Activated CD8-positive, alpha-beta memory T cell treated with anti-CD3 and anti-CD28 coated beads for 24 hours (primary cell): ENCODE measurements at regions not wholly inside any gene's neighbourhood (a gene's known extent, or its start where the extent isn't known, plus 50 kb on each side); places are given as distances from the start of the nearest gene placed in this dataset.
"Not testable (repeated sequence)": the region's sequence is repeated elsewhere in the genome, so short reads cannot be mapped to it uniquely, and the experiment has no call there.

Experiments used
- DNase-seq: peaks from one replicate; pipeline ENCODE4 v3.0.0-alpha.2; 2020

DNA sequence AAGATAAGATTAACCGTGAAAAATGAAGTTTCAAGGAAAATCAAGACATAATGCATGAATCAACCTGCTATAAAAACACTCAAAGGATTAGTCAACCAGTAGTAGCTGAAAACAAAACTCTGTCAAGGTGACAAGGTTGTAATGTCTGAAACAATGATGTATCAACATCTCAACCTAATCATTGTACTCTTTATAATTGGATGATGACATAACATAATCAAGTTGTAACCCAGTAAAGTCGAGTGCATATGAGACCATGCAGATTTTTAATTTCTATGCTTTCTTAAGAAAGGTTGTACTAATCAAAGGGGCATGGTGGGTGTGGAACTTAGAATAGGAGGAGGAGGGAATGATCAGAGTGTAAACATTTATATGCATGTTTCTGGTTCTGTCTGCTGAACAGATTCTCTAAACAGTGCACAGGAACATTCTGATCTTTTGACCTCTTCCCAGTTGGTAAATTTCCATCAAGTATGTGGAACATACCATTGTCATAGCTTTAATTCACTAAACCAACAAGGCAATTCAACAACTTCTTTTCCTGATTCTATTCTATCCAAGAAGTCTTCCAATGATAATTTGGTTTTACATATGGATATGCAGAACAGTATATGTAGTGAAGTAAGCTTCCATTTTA, 253.7 kb downstream of the TTC6 start:
- DNase-seq, result no peak

DNA sequence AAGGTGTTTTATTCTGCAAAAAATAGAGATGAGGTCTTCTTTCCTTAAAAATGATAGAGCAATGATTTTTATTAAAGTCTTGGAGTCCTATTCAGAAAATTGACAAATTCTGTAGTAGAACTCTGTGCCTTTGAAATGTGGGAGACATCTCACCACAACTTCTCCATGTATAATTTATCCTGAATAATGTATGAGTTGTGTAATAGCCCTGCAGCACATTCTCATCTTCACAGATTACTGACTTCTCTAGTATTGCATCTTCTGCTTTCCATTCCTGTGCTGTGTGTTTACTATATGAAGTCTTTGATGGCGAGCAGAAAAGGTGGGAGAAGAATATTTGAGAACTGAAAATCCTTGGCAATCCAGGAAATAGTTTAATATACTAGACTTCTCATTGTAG, 255.6 kb downstream of the TTC6 start:
- DNase-seq, result no peak

DNA sequence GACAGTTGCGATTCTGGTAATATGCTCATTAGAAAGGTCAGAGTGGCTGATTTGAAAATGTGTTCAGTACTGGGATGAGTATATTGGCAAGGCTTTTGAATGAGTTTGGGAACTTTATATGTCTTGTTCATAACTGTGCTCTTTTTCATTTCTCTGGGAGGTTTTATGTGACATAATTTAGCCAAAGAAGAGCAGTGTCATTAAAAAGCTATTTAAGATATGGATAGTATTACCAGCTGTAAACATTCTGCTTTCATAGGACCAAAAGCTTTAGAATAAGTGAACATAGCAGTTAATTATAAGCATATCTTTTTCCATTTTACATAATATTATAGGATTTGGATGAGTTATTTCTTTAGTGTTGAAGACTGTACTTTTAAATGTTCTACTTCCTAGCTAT, 260.4 kb downstream of the TTC6 start:
- DNase-seq, result no peak

DNA sequence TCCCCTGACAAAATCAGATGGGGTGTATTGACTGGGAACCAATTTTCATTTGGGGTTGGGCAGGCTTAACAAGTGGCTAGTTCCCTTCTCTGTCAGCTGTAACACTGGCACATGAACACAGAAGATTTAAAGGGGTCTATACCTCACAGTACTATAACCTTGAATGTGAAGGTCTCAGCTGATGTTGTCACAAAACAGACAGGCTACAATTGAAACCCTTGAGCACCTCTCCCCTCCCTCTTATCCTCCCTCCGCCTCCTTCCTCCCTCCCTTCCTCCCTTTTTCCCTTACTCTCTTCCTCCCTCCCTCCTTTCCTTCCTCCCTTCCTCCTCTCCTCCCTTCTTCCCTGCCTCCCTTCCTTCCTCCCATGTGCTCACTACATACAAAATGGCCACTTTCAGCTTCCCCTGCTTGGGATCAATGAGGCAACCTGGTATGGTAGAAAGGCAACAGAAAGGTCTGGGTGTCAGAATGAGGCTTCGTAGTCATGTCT, 262.4 kb downstream of the TTC6 start:
- DNase-seq, result no peak

DNA sequence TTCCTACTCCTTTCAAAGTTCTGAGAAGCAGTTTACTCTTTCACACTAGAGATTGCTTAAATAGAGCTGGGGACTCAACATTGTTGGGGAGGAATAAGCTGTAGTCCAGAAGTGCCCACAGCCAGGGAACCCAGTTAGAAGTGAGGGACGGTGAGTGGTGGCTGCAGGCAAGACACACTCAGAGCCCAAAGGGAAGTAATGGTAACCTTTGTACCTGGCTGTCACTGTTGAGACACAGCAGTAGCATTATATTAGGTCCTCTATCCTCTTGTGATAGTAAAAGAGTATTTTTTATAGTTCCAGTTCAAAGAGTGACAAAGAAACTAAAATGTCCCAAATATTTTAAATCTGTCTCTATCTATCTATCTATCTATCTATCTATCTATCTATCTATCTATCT, 263.3 kb downstream of the TTC6 start:
- DNase-seq, result no peak

DNA sequence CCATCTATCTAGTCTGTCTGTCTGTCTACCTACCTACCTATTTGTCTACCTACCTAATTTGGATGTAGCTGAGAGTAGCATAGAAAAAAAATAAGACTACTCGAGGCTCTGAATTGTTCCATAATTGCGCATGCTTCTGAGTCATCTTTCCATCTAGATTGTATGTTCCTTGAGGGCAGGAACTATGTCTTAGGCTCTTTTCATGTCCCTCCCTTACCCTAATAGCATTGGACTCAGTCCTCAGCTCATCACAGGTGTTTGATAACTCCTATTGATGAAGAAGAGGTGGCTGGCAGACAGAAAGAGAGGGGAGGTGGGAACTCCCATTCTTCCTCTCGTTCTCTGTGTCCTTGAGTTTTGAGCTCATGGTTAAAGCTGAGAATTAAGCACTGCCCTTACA, 263.7 kb downstream of the TTC6 start:
- DNase-seq, result no peak

DNA sequence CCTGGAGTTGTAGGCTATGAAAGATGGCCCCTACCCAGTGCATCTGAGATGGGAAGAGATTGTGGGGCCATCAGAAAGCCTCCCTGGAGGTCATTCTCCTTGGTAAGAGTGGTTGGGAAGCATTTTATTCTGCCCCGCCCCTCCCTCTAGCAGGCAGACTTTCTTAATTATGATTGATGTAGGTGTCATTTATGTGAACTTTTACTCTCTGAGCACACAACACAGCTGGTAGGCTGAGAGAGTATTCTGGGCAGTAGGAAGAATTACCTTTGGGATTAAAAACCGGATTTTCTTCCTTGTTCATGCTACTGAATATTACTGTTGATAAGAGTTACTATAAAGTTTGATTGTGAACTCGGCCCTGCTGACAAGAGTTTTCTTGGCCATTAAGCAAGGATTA, 266.8 kb downstream of the TTC6 start:
- no peak for DNase-seq

DNA sequence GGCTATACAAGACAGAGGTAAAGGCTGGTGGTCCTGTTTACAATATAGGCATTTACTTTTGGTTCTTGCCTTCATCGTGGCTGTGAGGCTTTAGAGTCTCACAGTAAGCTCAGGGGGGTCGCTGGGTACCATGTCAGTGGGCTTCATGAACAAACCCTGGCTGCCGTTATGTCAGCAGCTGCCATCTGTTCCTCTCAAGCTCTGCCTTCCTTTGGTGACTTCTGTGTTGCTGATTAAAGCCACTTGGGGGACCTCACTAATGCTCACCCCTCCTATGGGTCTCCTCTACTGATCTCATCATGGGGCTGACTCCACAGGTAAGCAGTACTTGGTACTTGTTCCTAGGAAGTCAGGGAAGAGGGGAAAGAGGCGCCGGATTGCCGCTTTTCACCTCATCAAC, 268.7 kb downstream of the TTC6 start:
- DNase-seq, result no peak

DNA sequence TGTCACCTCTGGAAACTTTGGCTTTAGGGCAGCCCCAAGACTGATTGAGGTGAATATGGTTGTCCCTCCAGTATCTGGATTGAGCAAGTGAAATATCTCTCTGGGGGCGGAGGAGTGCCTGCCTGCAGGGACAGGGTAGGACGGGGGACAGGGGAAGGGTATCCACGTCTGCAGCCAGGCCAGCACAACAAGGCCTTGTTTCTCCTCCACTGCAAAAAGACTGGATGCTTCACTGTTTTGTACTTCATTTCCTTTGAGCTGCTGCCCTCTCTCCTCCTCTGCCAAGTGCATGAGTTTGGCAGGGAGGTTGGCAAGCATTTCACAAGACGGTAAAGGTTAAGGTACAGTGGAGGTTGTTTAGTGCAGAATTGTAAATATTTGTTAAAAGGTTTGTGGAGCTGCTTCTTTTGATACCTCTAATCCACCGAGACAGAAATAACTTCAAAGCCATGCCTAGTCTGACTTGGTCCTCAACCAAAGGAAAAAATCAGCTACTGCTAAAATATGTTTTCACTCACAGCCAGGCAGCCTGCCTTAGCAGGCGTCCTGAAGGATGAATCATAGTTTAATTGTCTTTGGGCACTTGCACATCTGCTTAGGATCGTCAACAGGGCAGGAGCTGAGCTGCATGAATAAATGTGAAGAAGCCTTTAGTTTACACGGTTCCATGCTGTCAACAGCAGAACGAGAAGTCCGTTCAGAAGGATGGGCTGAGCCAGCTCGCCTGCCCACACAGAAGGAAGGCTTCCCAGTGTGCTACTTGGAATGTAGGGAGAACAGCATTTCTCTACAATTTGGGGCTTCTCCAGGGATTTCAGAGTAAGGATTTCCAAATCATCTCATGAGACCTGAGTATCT, 269.7 kb downstream of the TTC6 start:
- no peak for DNase-seq

DNA sequence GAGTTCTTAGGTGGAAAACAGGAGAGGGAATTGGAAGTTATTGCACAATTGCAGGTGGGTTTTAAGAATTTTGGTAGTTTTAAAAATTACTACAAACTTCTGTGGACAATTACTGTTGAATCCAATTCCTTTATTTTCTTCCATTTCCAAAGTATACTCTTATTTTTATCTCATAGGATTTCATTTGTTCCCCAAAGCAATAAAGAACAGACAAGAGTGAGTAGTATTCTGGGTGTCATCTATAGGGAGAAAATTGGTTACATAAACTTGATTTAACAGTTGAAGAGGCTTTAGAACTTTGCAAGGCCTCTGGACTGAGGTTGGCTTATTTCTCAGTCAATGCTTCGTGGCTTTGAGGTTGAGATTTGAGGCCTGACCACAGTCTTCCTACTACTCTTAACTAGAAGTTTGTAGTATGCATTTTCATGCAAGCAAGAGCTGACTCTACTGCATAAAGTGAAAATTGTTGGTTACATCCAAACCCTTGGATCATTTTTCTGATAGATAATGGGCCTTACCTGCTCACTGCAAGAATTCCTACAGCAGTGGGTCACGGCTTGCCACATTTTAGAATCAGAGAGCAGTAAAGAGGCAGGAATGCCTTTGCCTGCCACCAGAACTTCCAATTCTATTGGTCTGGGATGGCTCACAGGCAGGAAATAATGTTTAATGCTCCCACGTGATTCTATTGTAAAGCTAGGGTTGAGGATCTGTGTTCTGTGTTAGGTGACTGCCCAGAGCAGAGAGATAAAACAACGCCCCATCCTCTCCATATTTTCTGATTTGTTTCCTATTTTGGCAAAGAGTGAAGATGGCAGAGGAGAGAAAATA, 270.5 kb downstream of the TTC6 start:
- DNase-seq, result no peak

DNA sequence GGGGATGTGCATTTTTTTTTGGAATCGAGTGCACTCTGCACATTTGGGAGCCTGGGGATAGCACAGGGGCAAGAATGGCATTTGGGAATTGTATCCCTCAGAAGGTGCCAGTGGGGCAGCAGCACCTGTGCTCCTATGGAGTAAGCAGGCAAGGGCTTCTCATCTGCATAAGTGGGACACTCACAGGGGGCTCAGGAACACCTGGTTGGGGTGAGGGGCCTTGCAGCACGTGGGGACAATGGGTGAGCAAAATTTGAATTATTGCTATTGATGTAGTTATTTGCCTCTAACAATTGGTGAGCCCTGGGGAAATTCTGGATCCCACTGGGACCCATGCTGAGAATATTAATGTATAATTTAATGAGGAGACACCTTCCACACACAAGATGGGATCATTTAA, 274.2 kb downstream of the TTC6 start:
- no peak for DNase-seq

DNA sequence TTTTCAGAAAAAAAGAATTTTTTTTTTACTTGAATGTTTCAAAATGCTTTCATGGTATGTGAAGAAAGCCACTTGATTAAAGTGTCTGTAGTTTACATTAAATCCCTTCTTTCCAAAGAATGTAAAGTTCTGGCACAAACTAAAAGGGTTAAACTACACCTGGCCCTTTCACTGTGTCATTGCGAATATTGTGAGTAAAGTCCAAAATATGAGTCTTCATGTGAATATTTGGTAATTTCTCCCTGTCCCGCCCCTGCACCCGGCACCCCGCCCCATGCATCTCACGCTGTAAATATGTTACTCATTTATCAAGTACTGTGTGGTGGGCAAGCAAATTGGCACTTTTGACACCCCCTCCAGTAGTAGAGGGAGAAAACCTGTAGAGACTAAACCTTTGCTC, 274.7 kb downstream of the TTC6 start:
- DNase-seq, result no peak

DNA sequence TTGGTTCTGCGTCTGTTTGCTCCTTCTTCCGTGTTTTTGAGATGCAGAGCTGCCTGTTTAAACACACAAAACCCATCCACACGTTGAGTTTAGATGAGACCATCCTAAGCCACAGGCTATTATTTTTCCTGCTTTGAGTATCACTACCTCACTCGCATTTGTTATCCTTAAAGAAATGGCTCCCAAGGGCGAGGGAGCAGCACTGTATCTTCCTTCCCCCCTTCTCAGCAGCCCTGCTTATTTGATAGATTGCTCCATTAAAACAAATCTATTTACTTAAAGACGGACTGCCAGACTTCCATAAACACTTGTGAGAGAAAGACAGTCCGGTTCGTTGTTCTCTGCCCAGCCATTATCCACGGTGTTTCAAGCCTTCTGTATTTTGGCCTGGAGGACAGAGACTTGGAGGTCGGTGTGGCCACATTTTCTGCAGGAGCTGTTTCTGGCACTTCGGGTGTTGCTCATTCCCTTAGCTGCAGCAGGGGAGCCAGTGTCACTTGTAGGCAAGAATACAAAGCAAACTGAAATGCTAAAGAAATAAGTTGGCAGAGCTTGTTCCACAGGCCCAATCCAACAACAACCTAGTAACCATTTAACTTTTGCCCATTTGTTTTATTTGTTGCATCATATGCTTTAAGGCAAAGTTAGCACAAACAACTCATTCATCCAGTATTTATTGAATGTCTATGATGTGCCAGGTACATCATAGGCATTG, 275.4 kb downstream of the TTC6 start:
- DNase-seq, result no peak

DNA sequence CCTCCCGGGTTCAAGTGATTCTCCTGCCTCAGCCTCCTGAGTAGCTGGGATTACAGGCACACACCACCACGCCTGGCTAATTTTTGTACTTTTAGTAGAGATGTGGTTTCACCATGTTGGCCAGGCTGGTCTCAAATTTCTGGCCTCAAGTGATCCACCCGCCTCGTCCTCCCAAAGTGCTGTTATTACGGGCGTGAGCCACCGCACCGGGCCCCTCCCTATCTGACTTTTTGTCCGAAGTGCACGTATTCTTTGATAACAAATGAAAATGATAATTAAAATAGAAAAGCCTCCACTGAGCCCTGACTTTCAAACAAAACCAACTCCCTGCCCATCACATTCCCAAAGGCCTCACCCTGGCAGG, 278.6 kb downstream of the TTC6 start:
- not testable (repeated sequence) for DNase-seq

DNA sequence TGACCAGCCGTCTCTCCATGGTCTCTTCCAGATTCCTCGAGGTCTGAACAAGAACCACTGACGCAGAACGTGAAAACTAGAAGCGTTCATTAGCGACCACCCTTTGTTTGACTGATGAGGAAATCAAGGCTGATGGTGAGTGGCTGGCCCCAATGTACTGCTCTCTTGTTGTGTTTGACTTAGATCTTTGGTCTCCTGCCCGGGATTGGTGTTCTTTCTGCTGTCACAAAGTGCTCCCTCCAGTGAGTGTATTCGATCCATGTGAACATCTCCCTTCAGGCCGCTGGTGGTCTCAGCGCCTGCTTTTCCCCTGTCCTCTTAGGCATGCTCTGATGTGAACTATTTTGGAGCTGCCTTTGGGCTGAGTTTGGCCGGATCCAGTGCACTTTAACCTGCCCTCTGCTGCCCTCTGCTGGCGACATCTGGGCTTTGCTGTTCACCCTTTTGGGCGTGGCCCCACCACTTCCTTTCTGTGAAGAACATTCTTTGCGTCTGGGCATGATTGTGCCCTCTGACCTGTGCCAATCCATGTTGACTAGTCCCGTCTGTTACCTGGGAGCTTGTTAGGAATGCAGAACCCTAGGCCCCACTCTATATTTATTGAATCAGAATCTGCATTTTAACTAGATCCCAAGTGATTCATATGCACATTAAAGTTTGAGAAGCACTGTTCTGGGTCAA, 279.1 kb downstream of the TTC6 start:
- DNase-seq, result peak; percentile 90

DNA sequence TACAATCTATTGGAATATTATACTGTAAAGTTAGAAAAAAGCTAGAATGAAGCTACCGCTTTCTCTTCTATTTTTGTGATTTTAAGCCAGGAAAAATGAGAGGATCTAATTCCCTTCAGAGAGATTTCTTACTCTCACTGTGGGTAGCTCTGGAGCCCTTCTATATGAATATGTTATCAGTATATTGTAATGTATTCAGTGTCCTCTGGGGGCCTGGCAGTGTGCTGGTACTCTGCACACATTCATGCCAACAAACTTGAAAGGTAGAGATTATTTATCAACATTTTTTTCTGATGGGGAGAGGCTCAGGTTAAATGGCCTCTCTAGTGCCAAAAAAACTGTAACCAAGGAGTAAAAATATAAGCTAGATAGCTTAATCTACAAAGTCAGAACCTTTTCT, 292.8 kb downstream of the TTC6 start:
- DNase-seq, result no peak

DNA sequence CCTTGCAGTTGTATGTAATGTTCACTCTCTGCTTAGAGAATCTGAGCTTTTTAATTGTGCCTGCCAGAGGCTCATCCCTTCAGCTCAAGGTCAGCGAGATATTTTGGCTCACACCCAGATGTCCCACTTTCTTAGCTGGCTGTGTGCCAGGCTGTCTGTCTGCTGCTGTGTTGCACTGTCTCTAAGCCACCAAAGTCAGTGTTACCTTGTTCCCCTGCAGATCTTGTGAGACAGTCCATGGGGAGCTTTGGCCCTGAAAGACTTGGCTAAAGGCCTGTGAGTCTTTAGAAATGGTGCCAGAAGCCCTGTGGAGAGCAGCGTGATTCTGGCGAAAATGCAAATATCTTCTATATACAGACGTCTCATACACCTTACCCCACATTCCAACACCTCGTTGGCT, 293.7 kb downstream of the TTC6 start:
- DNase-seq, result no peak

DNA sequence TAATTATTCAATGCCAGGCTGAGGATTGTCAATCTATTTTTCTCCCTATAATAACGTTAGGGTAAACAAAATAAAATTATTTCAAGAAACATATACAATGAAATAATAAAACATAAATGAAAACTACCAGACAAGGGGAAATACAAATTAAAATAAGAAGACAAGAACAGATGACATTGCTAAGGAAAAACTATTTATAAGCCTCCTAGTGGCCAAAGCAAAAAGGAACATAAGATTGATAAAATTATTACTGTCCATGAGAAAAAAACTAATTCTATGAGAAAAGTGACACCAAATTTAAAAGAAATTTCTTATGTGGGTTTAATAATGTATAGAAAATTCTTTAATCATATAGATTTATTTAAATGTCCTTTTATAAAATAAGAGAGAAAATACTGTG, 294.7 kb downstream of the TTC6 start:
- no peak for DNase-seq

DNA sequence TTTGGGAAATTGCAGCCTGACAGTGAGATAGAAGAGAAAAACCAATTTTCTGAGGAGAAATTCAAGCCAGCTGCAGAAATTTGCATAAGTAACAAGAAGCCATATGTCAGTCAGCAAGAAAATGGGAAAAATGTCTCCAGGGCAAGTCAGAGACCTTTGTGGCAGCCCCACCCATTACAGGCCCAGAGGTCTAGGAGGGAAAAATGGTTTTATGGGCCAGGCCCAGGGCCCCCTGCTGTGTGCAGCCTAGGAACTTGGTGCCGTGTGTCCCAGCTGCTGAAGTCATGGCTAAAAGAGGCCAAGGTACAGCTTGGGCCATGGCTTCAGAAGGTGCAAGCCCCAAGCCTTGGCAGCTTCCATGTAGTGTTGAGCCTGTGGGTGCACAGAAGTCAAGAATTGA, 296.1 kb downstream of the TTC6 start:
- DNase-seq, result not testable (repeated sequence)

DNA sequence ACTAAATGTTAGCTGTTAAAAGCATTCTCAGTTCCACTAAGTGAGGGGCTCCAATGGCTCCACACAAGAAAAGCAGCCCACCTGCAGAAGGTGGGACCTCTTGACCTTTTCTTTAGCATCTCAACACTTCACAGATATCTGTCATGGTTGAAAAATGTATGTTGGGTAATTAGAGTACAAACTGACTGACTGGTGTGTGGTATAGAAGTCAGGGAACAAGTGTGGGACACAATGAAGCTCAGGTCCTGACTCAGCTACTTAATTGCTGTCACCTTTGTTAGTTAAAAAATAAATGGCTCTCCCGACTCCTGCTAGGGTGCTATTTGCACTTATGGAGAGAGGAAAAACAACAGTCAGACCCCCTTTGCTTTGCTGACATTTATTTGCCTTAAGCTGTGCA, 299.0 kb downstream of the TTC6 start:
- no peak for DNase-seq

DNA sequence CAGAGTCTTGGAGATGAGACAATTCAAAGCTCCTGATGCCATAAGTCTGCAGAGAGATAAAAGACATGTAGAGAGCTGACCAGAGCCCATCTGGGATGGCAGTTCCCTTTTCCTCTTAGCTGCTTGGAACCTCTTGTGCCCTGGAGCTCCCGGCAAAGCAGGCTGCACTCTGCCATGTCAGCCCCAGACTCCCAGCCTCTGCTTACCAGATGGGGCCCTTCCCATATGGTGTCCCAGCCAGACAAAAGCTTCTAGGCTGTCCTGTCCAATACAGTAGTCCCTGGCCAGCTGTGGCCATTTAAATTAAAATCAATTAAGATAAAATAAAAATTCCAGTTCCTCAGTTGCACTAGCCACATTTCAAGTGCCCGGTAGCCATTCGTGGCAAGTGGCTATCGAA, 303.9 kb downstream of the TTC6 start:
- DNase-seq, result no peak

DNA sequence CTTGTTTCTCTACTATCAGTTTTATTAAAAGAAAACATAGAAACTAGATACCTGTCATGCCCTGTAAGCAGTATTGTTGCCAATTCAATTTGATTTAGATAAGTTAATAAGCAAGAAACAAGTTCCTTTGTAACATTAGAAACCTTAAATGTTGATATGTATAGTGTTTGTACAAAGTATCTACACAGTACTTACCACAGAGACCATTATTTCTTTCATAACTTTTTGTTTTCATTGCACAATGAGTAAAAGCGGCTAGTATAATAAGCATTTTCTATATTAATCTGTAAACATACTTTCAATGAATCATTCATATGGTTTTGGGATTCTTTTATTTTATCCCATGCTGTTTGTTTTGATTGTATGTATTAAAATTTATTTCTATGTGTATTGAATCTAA, 305.1 kb downstream of the TTC6 start:
- DNase-seq, result no peak

DNA sequence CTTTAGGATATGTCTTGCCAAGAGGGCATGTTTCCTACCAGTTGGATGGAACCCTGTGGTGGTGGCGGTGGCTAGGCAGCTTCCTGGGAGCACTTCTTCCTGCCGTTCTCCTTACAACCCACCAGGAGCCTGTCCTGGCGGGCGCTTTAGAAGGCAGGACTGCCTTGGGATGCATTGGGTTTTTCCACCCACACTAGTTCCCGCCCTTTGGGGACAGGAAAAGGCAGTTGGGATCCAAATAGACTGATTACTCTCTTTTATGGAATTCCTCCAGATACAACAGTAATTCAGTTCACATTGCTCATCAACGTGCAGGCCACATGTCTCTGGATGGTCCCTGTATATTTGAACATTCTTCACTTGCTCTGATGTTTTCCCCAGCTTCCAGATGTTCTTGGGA, 305.7 kb upstream of the SSTR1 start:
- no peak for DNase-seq
